ENCODE measurements at regions not wholly inside any gene's neighbourhood (a gene's known extent, or its start where the extent isn't known, plus 50 kb on each side); places are given as distances from the start of the nearest gene placed in this dataset.

GRCh38 chr7:12926206-12926605 lies 238.8 kb downstream of the ARL4A start:
- DNase-seq (ENCODE audit: low spot score) (no peak), ATAC-seq (no peak)
- Histone ChIP-seq H3K27ac (ENCODE audit: low read depth) (no peak overlapping the region), H3K36me3 (ENCODE audit: insufficient read depth) (no peaks in the 10 kb centered on the region), H3K4me1 (ENCODE audit: insufficient read depth) (no peaks in the 10 kb centered on the region), H3F3A (replicated peaks; ENCODE audit: low read depth) (no peaks in the 10 kb centered on the region), H3K79me2 (replicated peaks; ENCODE audit: insufficient read depth) (no peaks in the 10 kb centered on the region), H3K4me3 (no peak overlapping the region), H3K4me2 (no peak overlapping the region), H2AFZ (peak overlapping the region; percentile 18; the same call in 1 of the 2 replicates), H3K27me3 (ENCODE audit: insufficient read depth) (no peaks in the 10 kb centered on the region), H3K9me2 (ENCODE audit: insufficient read depth) (no peaks in the 10 kb centered on the region), H4K20me1 (replicated peaks; ENCODE audit: insufficient read depth) (no peaks in the 10 kb centered on the region)
- no peak overlapping the region for H3K4me3 Mint-ChIP-seq
- no peaks in the 10 kb centered on the region for H3K36me3 Mint-ChIP-seq (ENCODE audit: low read depth)
- peaks cover 16% of the 10 kb centered on the region for H3K4me1 Mint-ChIP-seq
- H3K9me3 Mint-ChIP-seq = no peaks in the 10 kb centered on the region
- no peak overlapping the region for H3K27ac Mint-ChIP-seq
- no peak for TF ChIP-seq EZH2 (IDR thresholded peaks at IDR 0.05; ENCODE audit: low read depth, unreplicated experiment)
- TF ChIP-seq CTCF (conservative IDR thresholded peaks at IDR 0.05; ENCODE audit: low read depth in 2 of 2) = no peak
- no peak for TF ChIP-seq EZH2phosphoT487 (IDR thresholded peaks at IDR 0.05; ENCODE audit: unreplicated experiment)
- TF ChIP-seq, protein P1, sequence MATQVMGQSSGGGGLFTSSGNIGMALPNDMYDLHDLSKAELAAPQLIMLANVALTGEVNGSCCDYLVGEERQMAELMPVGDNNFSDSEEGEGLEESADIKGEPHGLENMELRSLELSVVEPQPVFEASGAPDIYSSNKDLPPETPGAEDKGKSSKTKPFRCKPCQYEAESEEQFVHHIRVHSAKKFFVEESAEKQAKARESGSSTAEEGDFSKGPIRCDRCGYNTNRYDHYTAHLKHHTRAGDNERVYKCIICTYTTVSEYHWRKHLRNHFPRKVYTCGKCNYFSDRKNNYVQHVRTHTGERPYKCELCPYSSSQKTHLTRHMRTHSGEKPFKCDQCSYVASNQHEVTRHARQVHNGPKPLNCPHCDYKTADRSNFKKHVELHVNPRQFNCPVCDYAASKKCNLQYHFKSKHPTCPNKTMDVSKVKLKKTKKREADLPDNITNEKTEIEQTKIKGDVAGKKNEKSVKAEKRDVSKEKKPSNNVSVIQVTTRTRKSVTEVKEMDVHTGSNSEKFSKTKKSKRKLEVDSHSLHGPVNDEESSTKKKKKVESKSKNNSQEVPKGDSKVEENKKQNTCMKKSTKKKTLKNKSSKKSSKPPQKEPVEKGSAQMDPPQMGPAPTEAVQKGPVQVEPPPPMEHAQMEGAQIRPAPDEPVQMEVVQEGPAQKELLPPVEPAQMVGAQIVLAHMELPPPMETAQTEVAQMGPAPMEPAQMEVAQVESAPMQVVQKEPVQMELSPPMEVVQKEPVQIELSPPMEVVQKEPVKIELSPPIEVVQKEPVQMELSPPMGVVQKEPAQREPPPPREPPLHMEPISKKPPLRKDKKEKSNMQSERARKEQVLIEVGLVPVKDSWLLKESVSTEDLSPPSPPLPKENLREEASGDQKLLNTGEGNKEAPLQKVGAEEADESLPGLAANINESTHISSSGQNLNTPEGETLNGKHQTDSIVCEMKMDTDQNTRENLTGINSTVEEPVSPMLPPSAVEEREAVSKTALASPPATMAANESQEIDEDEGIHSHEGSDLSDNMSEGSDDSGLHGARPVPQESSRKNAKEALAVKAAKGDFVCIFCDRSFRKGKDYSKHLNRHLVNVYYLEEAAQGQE (IDR thresholded peaks at IDR 0.05; ENCODE audit: unreplicated experiment) = no peak
- TF ChIP-seq POLR2AphosphoS5 (IDR thresholded peaks at IDR 0.05; ENCODE audit: low read depth) = no peak
- TF ChIP-seq ZNF114 (CRISPR knock-in tag; IDR thresholded peaks at IDR 0.05) = no peak
- H3K27me3 Mint-ChIP-seq (ENCODE audit: insufficient read depth, low read depth, poor library complexity) = peaks cover 2% of the 10 kb centered on the region

- no peak for DNase-seq (ENCODE audit: low spot score)
- Histone ChIP-seq H3K9me2 (ENCODE audit: insufficient read depth) (no peaks in the 10 kb centered on the region), H3K4me3 (no peak overlapping the region), H3F3A (replicated peaks; ENCODE audit: low read depth) (no peaks in the 10 kb centered on the region), H2AFZ (peak overlapping the region; percentile 29), H4K20me1 (replicated peaks; ENCODE audit: insufficient read depth) (no peaks in the 10 kb centered on the region), H3K27ac (ENCODE audit: low read depth) (no peak overlapping the region), H3K36me3 (ENCODE audit: insufficient read depth) (no peaks in the 10 kb centered on the region), H3K27me3 (ENCODE audit: insufficient read depth) (no peaks in the 10 kb centered on the region), H3K4me2 (no peak overlapping the region), H3K4me1 (ENCODE audit: insufficient read depth) (no peaks in the 10 kb centered on the region), H3K79me2 (replicated peaks; ENCODE audit: insufficient read depth) (no peaks in the 10 kb centered on the region)
- no peak for ATAC-seq
- Mint-ChIP-seq H3K27me3 (ENCODE audit: insufficient read depth, low read depth, poor library complexity) (peaks cover 2% of the 10 kb centered on the region), H3K27ac (no peak overlapping the region), H3K36me3 (ENCODE audit: low read depth) (no peaks in the 10 kb centered on the region), H3K4me3 (no peak overlapping the region), H3K4me1 (peaks cover 16% of the 10 kb centered on the region), H3K9me3 (no peaks in the 10 kb centered on the region)
- TF ChIP-seq CREB1 (CRISPR knock-in tag; IDR thresholded peaks at IDR 0.05; ENCODE audit: low read depth) = no peak
- TF ChIP-seq ZNF331 (CRISPR knock-in tag; IDR thresholded peaks at IDR 0.05; ENCODE audit: low read depth) = no peak
- no peak for TF ChIP-seq EZH2phosphoT487 (IDR thresholded peaks at IDR 0.05; ENCODE audit: unreplicated experiment)
- no peak for TF ChIP-seq STAT1 (IDR thresholded peaks at IDR 0.05; ENCODE audit: unreplicated experiment)
- TF ChIP-seq JUNB (IDR thresholded peaks at IDR 0.05; ENCODE audit: unreplicated experiment) = no peak
- TF ChIP-seq, protein P1 (IDR thresholded peaks at IDR 0.05; ENCODE audit: unreplicated experiment) = no peak
- TF ChIP-seq CTCF (conservative IDR thresholded peaks at IDR 0.05; ENCODE audit: low read depth in 2 of 2) = no peak
- TF ChIP-seq ZNF114 (CRISPR knock-in tag; IDR thresholded peaks at IDR 0.05) = no peak
- no peak for TF ChIP-seq POLR2AphosphoS5 (IDR thresholded peaks at IDR 0.05; ENCODE audit: low read depth)
Measured at GRCh38 chr7:12927635-12928434, 240.4 kb downstream of the ARL4A start.

Measured in GM23338 (cell line).